Stimulated activated CD8-positive, alpha-beta memory T cell treated with anti-CD3 and anti-CD28 coated beads, Interleukin-4, amount 100 ng/mL, for 24 hours (primary cell): ENCODE measurements at regions not wholly inside any gene's neighbourhood (a gene's known extent, or its start where the extent isn't known, plus 50 kb on each side); places are given as distances from the start of the nearest gene placed in this dataset.

Source experiments
- DNase-seq: peaks from one replicate; pipeline ENCODE4 v3.0.0-alpha.2; 2020; ENCODE audit warnings: low read depth

DNA sequence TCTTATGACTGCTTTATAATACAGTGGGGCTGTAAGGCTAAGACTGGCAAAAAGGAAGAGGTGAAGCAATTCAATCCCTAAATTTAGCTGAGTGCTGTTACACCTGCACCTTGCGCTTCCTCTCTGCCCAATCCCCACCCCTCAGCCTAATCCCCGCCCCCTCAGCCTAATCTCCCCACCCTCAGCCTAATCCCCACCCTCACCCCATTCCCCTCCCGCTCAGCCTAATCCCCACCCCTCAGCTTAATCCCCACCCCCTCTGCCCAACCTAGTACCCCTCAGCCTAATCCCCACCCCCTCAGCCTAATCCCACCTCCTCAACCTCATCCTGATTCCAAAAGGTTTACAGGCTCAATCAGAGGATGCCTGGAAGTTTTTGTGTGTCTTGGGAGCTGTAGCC is 155.5 kb downstream of the PMP22 start:
- DNase-seq, result no peak

- no peak for DNase-seq
These were observed 156.1 kb downstream of the PMP22 start for GRCh38 chr17:15108992-15109391.

DNA sequence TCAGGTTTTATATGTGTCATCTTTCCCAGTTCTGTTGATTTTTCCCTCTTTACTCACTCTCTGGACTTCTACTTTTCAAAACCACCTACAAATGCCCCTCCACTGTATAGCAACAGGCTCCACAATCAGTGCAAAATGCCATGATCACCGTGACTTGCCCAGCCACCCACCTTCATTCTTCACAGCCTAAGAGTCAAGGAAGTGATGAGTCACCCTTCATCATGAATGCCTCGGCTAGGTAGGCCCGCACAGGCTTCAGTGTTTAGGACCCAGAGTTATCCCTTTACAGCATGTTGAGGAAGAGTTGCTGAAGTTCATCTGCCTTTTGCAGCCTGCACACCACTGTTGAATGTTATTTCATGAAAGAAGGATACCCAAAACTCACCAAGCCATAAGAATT is 158.6 kb downstream of the PMP22 start:
- DNase-seq, result no peak

- no peak for DNase-seq
These were observed 161.3 kb downstream of the PMP22 start for GRCh38 chr17:15103785-15104184.

- no peak for DNase-seq
These were observed 164.0 kb downstream of the PMP22 start for GRCh38 chr17:15101175-15101574.

- DNase-seq, result no peak
These were observed 168.6 kb downstream of the PMP22 start for GRCh38 chr17:15096511-15096910.

GRCh38 chr17:15095935-15096334 is 169.2 kb downstream of the PMP22 start:
- DNase-seq, result no peak

DNA sequence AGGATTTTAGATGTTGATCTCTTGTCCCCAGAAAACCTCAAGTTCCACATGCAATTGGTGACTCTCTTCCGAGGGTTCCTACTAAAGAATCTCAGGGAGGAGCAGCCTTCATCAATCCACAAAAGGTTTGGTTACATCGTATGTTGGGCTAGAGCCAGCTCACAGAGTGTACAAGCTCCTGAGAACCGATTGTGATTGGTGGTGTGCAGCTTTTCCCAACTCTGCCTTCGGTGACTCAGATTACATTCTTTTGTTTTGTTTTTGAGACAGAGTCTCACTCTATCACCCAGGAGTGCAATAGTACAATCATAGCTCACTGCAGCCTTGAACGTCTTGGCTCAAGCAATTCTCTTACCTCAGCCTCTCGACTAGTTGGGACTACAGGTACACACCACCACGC is 172.4 kb downstream of the PMP22 start:
- DNase-seq, result no peak

- no peak for DNase-seq
These were observed 172.9 kb downstream of the PMP22 start for GRCh38 chr17:15092261-15092660.

DNA sequence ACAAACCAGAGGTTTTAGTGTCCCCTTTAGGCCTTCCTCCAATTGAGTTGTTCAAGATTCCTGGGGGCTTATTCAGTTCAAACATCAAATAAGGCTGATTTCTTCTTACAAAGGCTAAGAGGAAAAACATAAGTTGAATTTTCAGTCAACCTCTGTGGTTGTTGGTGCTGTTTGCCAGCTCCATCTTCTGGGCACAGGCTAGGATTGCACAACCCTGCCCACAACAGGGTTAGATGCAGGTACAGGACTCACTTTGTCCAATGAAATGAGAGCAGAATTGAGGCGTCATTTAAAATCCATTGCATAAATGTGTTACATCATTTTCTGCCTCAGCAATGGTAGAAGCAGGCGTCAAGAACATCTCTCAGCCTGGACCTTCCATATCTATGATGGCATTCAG is 173.3 kb downstream of the PMP22 start:
- DNase-seq, result no peak

DNA sequence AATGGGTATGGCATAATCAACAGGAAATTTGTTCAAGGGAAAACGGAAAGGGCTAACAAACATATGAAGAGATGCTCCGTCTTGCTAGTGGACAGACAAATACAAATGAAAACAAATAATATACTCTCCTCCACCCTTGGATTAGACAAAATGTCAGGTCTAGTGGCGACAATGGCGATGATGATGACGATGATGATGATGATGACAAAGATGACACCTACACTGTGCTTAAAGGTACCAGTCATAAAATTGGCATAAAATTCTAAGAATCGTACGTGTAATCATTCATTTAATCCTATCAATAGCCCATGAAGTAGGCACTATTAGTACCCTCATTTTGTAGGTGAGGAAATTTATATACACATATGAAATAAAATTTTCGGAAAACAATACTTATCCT is 174.6 kb downstream of the PMP22 start:
- no peak for DNase-seq

GRCh38 chr17:15087946-15088345 is 177.2 kb downstream of the PMP22 start:
- DNase-seq, result no peak

GRCh38 chr17:15086776-15087295 is 178.3 kb downstream of the PMP22 start:
- no peak for DNase-seq

GRCh38 chr17:15085890-15086677 is 179.0 kb downstream of the PMP22 start:
- DNase-seq, result no peak

- no peak for DNase-seq
These were observed 181.9 kb downstream of the PMP22 start for GRCh38 chr17:15083225-15083624.

- no peak for DNase-seq
These were observed 184.1 kb downstream of the PMP22 start for GRCh38 chr17:15081008-15081407.

GRCh38 chr17:15078570-15078969 is 186.6 kb downstream of the PMP22 start:
- no peak for DNase-seq

DNA sequence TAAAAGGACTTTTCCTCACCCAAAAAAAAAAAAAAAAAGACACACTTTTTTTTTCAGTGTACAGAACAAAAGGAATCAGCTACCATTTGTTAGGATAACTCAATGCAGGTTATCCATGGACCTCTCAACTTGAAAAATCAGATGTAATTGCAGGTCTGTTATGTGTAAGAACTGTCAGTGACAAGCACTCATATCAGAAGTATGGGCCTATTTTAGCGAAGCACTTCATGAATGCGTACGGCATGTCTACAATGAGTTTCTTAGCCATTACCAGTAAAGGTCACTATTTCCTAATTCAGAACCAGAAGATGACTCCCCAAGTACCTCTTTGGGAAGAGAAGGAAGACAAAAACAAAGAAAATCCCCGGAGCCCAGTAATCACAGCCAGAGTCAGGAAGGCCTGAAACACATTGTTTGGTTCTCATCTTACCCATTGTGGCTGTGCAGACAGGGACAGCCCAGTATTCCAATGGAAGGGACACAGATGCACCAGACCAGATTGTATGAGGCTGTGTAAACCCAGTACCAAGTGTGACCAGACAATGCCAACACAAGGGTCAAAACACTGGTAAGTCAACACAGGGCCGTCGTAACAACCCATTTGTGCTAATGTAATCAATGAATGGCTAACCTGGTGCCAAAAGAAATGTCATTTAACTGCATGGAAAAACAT is 188.0 kb downstream of the PMP22 start:
- no peak for DNase-seq

- no peak for DNase-seq
These were observed 213.2 kb downstream of the PMP22 start for GRCh38 chr17:15051933-15052332.

DNA sequence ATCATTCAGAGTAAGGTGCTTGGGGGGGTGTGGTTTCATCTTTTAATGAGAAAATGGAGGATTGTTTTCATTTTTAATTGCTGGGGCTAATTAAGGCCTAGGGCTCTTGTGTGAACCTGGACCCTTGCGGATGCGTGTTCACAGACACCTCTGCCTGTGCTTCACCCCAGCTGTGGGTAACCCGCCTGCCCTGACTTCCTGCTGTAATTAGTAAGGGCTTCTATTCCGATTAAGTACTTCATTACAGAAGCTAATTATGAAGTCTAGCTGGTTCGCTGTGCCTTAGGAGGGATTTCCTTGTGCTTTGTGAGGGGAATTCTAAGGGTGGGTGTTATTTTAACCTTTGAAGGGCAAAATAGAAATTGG is 215.3 kb downstream of the PMP22 start:
- no peak for DNase-seq

- no peak for DNase-seq
These were observed 216.0 kb downstream of the PMP22 start for GRCh38 chr17:15048933-15049794.

DNA sequence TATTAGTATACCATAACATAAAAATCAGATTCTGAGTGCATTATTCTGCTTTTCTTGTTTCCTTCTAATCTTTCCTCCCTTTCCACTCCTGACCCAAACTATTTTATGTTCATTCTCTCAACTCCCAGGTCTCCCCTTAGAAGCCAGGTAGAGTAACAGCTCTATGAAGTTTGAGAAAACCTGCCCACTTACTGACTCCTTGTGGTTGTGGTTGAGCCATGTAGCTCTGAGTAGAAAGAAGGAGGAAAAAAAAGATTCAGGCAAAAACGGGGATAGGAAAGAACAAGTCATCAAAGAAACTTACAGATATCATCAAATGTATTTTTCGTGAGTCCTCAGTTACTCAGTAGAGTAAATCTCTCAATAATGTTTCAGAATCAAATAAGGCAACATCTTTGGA is 216.7 kb downstream of the PMP22 start:
- DNase-seq, result no peak

DNA sequence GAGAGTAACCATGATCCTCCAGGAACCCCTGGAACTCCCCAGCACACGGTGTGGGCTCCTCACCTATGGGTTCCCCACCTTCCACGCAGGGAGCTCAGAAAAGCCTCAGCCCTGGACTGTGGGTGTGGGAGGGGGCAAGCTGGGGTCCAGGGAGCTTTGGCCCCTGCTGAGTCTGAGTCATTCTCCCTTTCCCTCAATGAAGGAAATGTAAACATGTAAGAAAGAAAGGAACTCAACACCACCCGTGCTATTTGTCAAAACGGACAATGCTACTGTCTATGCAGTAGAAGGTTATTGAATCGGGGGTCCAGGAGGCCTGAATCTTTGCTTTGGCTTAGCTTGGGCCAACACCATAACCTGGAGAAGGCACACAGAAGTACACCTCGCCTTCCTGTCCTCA is 222.8 kb downstream of the PMP22 start:
- no peak for DNase-seq
